ENCODE measurements at regions not wholly inside any gene's neighbourhood (a gene's known extent, or its start where the extent isn't known, plus 50 kb on each side); places are given as distances from the start of the nearest gene placed in this dataset.

GRCh38 chr22:48340191-48340590, 1487.5 kb downstream of the BRD1 start:
- DNase-seq = no peak
- H3K27ac ChIP-seq (ENCODE audit: low read length) = no peak overlapping the region
- no peaks in the 10 kb centered on the region for H3K4me1 ChIP-seq (ENCODE audit: control insufficient read depth, insufficient read depth, low read length)
- H3K36me3 Mint-ChIP-seq = no peaks in the 10 kb centered on the region
- H3K27me3 ChIP-seq (ENCODE audit: control insufficient read depth, insufficient read depth, low read length) = no peaks in the 10 kb centered on the region
- no peak for ATAC-seq
- no peaks in the 10 kb centered on the region for H3K9me3 ChIP-seq (ENCODE audit: control insufficient read depth, insufficient read depth, low read length)
- WGBS (ENCODE audit: insufficient coverage) = 85% methylated on average over 10 of the region's 10 CpGs
- no peak overlapping the region for H3K4me3 ChIP-seq (ENCODE audit: low read length)
- peaks cover 13 to 15% of the 10 kb centered on the region in 2 donors for H3K27me3 Mint-ChIP-seq (ENCODE audit: low read depth in 2 of 2)
- H3K4me3 Mint-ChIP-seq = no peak overlapping the region
- H3K27ac Mint-ChIP-seq = no peak overlapping the region
- TF ChIP-seq CTCF (IDR thresholded peaks at IDR 0.05) = no peak
- intact Hi-C loops (cut with micrococcal nuclease) = no loop called here
- peaks cover 0 to 6% of the 10 kb centered on the region in 2 donors for H3K4me1 Mint-ChIP-seq
- H3K36me3 ChIP-seq (ENCODE audit: control insufficient read depth, insufficient read depth, low read length) = no peaks in the 10 kb centered on the region
- H3K9me3 Mint-ChIP-seq = no peaks in the 10 kb centered on the region

GRCh38 chr22:48338793-48339705, 1488.6 kb downstream of the BRD1 start:
- no peak for ATAC-seq
- no peak for TF ChIP-seq CTCF (IDR thresholded peaks at IDR 0.05)
- Mint-ChIP-seq H3K27me3 (ENCODE audit: low read depth in 2 of 2) (peaks cover 13 to 15% of the 10 kb centered on the region in 2 donors), H3K27ac (no peak overlapping the region), H3K9me3 (no peaks in the 10 kb centered on the region), H3K4me3 (no peak overlapping the region), H3K4me1 (peaks cover 0 to 6% of the 10 kb centered on the region in 2 donors), H3K36me3 (no peaks in the 10 kb centered on the region)
- Histone ChIP-seq H3K4me3 (ENCODE audit: low read length) (no peak overlapping the region), H3K4me1 (ENCODE audit: control insufficient read depth, insufficient read depth, low read length) (no peaks in the 10 kb centered on the region), H3K27ac (ENCODE audit: low read length) (no peak overlapping the region), H3K9me3 (ENCODE audit: control insufficient read depth, insufficient read depth, low read length) (no peaks in the 10 kb centered on the region), H3K36me3 (ENCODE audit: control insufficient read depth, insufficient read depth, low read length) (no peaks in the 10 kb centered on the region), H3K27me3 (ENCODE audit: control insufficient read depth, insufficient read depth, low read length) (no peaks in the 10 kb centered on the region)
- 78% methylated on average over 18 of the region's 20 CpGs for WGBS (ENCODE audit: insufficient coverage)
- intact Hi-C loops (cut with micrococcal nuclease) = no loop called here
- DNase-seq = no peak

GRCh38 chr22:48337957-48338792, 1489.5 kb downstream of the BRD1 start:
- DNase-seq (no peak), ATAC-seq (peak in 1 of 3 donors; percentile 11)
- Histone ChIP-seq H3K27me3 (ENCODE audit: control insufficient read depth, insufficient read depth, low read length) (no peaks in the 10 kb centered on the region), H3K27ac (ENCODE audit: low read length) (no peak overlapping the region), H3K9me3 (ENCODE audit: control insufficient read depth, insufficient read depth, low read length) (no peaks in the 10 kb centered on the region), H3K4me1 (ENCODE audit: control insufficient read depth, insufficient read depth, low read length) (no peaks in the 10 kb centered on the region), H3K36me3 (ENCODE audit: control insufficient read depth, insufficient read depth, low read length) (no peaks in the 10 kb centered on the region), H3K4me3 (ENCODE audit: low read length) (no peak overlapping the region)
- H3K27me3 Mint-ChIP-seq (ENCODE audit: low read depth in 2 of 2) = peaks cover 13 to 15% of the 10 kb centered on the region in 2 donors
- no peak for TF ChIP-seq CTCF (IDR thresholded peaks at IDR 0.05)
- no peak overlapping the region for H3K4me3 Mint-ChIP-seq
- WGBS (ENCODE audit: insufficient coverage) = 84% methylated on average over 17 of the region's 17 CpGs
- H3K27ac Mint-ChIP-seq = no peak overlapping the region
- no peaks in the 10 kb centered on the region for H3K36me3 Mint-ChIP-seq
- peaks cover 0 to 6% of the 10 kb centered on the region in 2 donors for H3K4me1 Mint-ChIP-seq
- intact Hi-C loops (cut with micrococcal nuclease) = no loop called here
- no peaks in the 10 kb centered on the region for H3K9me3 Mint-ChIP-seq
